ENCODE measurements at regions not wholly inside any gene's neighbourhood (a gene's known extent, or its start where the extent isn't known, plus 50 kb on each side); places are given as distances from the start of the nearest gene placed in this dataset.
A peak's percentile ranks its signal among the peaks of the same experiment; 100 is the strongest.
"Not testable (repeated sequence)": the region's sequence is repeated elsewhere in the genome, so short reads cannot be mapped to it uniquely, and the experiment has no call there.

GRCh38 chrX:13955975-13956374 lies 73.7 kb downstream of the GEMIN8 start:
- POLR2A ChIA-PET = no interaction called here

DNA sequence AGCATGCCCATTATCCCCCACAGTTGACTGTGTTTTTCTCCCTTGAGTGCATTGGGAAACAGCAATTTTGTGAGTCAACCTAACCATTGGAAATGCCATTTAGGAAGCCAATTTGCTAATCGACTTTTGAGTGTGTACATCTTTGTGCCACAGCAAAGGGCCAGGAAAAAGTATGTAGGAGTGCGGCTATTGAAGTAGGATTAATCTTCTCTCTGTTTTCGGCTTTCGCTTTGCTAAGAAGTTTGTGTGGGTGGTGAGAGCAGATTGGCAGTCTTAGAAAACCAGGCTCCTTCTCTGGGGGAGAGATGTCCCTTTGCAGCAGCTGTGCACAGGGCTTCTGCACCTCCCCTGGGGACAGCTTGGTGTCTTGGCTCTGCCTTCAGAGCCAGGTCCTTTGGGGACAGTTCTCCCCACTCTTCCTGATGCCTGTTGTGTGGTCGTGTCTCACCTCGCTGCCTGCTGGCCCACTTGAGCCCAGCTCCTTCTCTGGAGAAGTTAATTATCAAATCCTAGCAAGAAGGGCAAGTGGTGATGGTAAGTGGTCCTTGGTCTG lies 74.5 kb downstream of the GEMIN8 start:
- Mint-ChIP-seq H3K36me3 (ENCODE audit: low read depth) (peaks cover 3% of the 10 kb centered on the region), H3K4me1 (peaks cover 7% of the 10 kb centered on the region), H3K9me3 (ENCODE audit: low read depth) (peaks cover 2% of the 10 kb centered on the region), H3K4me3 (no peak overlapping the region), H3K27ac (no peak overlapping the region), H3K27me3 (peaks cover 8% of the 10 kb centered on the region)
- ATAC-seq = no peak
- intact Hi-C loops (cut with DNase I, micrococcal nuclease) = no loop called here
- no peak for DNase-seq
- POLR2A ChIA-PET = no interaction called here
- CTCF ChIA-PET = no interaction called here

More at GRCh38 chrX:13955975-13956374, 73.7 kb downstream of the GEMIN8 start:
- Mint-ChIP-seq H3K27me3 (peaks cover 8% of the 10 kb centered on the region), H3K36me3 (ENCODE audit: low read depth) (peaks cover 3% of the 10 kb centered on the region), H3K4me3 (no peak overlapping the region), H3K27ac (no peak overlapping the region), H3K9me3 (ENCODE audit: low read depth) (peaks cover 2% of the 10 kb centered on the region), H3K4me1 (peaks cover 7% of the 10 kb centered on the region)
- DNase-seq (no peak), ATAC-seq (no peak)
- intact Hi-C loops (cut with DNase I, micrococcal nuclease) = no loop called here
- CTCF ChIA-PET = no interaction called here

GRCh38 chrX:13952581-13952980 lies 77.1 kb downstream of the GEMIN8 start:
- Mint-ChIP-seq H3K9me3 (ENCODE audit: low read depth) (peaks cover 2% of the 10 kb centered on the region), H3K27me3 (peaks cover 8% of the 10 kb centered on the region), H3K36me3 (ENCODE audit: low read depth) (peaks cover 3% of the 10 kb centered on the region), H3K27ac (no peak overlapping the region), H3K4me1 (peaks cover 4% of the 10 kb centered on the region), H3K4me3 (no peak overlapping the region)
- DNase-seq = no peak
- intact Hi-C loops (cut with DNase I, micrococcal nuclease) = no loop called here
- ChIA-PET POLR2A (no interaction called here), CTCF (no interaction called here)
- ATAC-seq = no peak

DNA sequence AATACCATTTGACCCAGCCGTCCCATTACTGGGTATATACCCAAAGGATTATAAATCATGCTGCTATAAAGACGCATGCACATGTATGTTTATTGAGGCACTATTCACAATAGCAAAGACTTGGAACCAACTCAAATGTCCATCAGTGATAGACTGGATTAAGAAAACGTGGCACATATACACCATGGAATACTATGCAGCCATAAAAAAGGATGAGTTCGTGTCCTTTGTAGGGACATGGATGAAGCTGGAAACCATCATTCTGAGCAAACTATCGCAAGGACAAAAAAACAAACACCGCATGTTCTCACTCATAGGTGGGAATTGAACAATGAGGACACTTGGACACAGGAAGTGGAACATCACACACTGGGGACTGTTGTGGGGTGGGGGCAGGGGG lies 83.5 kb downstream of the GEMIN8 start:
- H3K36me3 Mint-ChIP-seq (ENCODE audit: low read depth); H3K27me3 Mint-ChIP-seq; H3K4me3 Mint-ChIP-seq; intact Hi-C loops (cut with DNase I, micrococcal nuclease); H3K4me1 Mint-ChIP-seq; DNase-seq; H3K9me3 Mint-ChIP-seq (ENCODE audit: low read depth); ATAC-seq; POLR2A ChIA-PET; H3K27ac Mint-ChIP-seq: not testable (repeated sequence)
- CTCF ChIA-PET = interaction anchor here (0.6 kb wide), 1 partner anchor 108 kb away, joined by 3 read pairs; no protein-coding TSS in a partner anchor

- ATAC-seq; H3K4me3 Mint-ChIP-seq; H3K36me3 Mint-ChIP-seq (ENCODE audit: low read depth); intact Hi-C loops (cut with DNase I, micrococcal nuclease); H3K27ac Mint-ChIP-seq; H3K4me1 Mint-ChIP-seq; CTCF ChIA-PET; DNase-seq; H3K27me3 Mint-ChIP-seq; POLR2A ChIA-PET; H3K9me3 Mint-ChIP-seq (ENCODE audit: low read depth): not testable (repeated sequence)
Measured at GRCh38 chrX:13945787-13946186, 83.9 kb downstream of the GEMIN8 start.

DNA sequence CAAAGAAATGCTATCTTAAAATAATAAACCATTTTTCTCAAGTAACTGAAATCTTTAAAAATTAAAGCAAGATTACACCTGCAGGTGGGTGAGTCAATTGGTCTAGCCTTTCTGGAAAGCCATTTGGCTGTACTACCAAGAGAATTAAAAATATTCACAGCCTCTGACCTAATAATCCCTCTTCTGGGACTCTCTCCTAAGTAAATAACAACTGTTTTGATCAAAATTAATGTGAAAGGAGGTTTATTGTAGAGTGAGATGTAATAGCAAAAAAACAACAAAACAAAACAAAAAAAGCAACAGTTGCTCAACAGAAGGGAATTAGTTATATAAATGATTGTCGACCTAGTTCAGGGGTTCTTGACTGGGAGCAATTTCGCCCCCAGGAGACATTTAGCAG lies 89.0 kb downstream of the GEMIN8 start:
- DNase-seq = no peak
- ChIA-PET POLR2A (no interaction called here), CTCF (interaction anchor here (0.6 kb wide), 1 partner anchor 1556 kb away, joined by 3 read pairs; no protein-coding TSS in a partner anchor)
- ATAC-seq = no peak
- H3K4me3 Mint-ChIP-seq = no peak overlapping the region
- H3K4me1 Mint-ChIP-seq = no peaks in the 10 kb centered on the region
- intact Hi-C loops (cut with DNase I, micrococcal nuclease) = no loop called here
- H3K27ac Mint-ChIP-seq = no peak overlapping the region
- H3K36me3 Mint-ChIP-seq (ENCODE audit: low read depth) = no peaks in the 10 kb centered on the region
- peaks cover 25% of the 10 kb centered on the region for H3K27me3 Mint-ChIP-seq
- H3K9me3 Mint-ChIP-seq (ENCODE audit: low read depth) = no peaks in the 10 kb centered on the region

GRCh38 chrX:13939741-13940597 lies 89.7 kb downstream of the GEMIN8 start:
- intact Hi-C loops (cut with DNase I, micrococcal nuclease) = no loop called here
- H3K4me1 Mint-ChIP-seq = no peaks in the 10 kb centered on the region
- H3K27ac Mint-ChIP-seq = no peak overlapping the region
- DNase-seq (no peak), ATAC-seq (no peak)
- CTCF ChIA-PET = interaction anchor here (0.6 kb wide), 1 partner anchor 1556 kb away, joined by 3 read pairs; no protein-coding TSS in a partner anchor
- no peak overlapping the region for H3K4me3 Mint-ChIP-seq
- POLR2A ChIA-PET = interaction anchor here (0.7 kb wide), 1 partner anchor 1551 kb away, joined by 3 read pairs; no protein-coding TSS in a partner anchor
- H3K27me3 Mint-ChIP-seq = peaks cover 25% of the 10 kb centered on the region
- H3K36me3 Mint-ChIP-seq (ENCODE audit: low read depth) = no peaks in the 10 kb centered on the region
- H3K9me3 Mint-ChIP-seq (ENCODE audit: low read depth) = no peaks in the 10 kb centered on the region

GRCh38 chrX:13938829-13939530 lies 90.7 kb downstream of the GEMIN8 start:
- DNase-seq (no peak), ATAC-seq (no peak)
- ChIA-PET CTCF (interaction anchor here (0.6 to 0.7 kb wide), 2 partner anchors 340 to 1489 kb away, joined by 3 to 5 read pairs; no protein-coding TSS in a partner anchor), POLR2A (no interaction called here)
- Mint-ChIP-seq H3K27ac (no peak overlapping the region), H3K4me1 (no peaks in the 10 kb centered on the region), H3K9me3 (ENCODE audit: low read depth) (no peaks in the 10 kb centered on the region), H3K36me3 (ENCODE audit: low read depth) (no peaks in the 10 kb centered on the region), H3K4me3 (no peak overlapping the region), H3K27me3 (peaks cover 24% of the 10 kb centered on the region)
- intact Hi-C loops (cut with DNase I, micrococcal nuclease) = no loop called here

GRCh38 chrX:13938051-13938828 lies 91.5 kb downstream of the GEMIN8 start:
- Mint-ChIP-seq H3K9me3 (ENCODE audit: low read depth) (no peaks in the 10 kb centered on the region), H3K27ac (no peak overlapping the region), H3K4me1 (no peaks in the 10 kb centered on the region), H3K36me3 (ENCODE audit: low read depth) (no peaks in the 10 kb centered on the region), H3K27me3 (peaks cover 22% of the 10 kb centered on the region), H3K4me3 (peak overlapping the region; percentile 48)
- POLR2A ChIA-PET = no interaction called here
- ATAC-seq = no peak
- intact Hi-C loops (cut with DNase I, micrococcal nuclease) = no loop called here
- CTCF ChIA-PET = interaction anchor here (0.6 to 0.7 kb wide), 3 partner anchors 83 to 1489 kb away, joined by 3 to 5 read pairs (median 3); no protein-coding TSS in a partner anchor
- DNase-seq = peak; percentile 13

GRCh38 chrX:13937370-13938050 lies 92.2 kb downstream of the GEMIN8 start:
- intact Hi-C loops (cut with DNase I, micrococcal nuclease) = no loop called here
- no peaks in the 10 kb centered on the region for H3K4me1 Mint-ChIP-seq
- H3K36me3 Mint-ChIP-seq (ENCODE audit: low read depth) = no peaks in the 10 kb centered on the region
- no peak overlapping the region for H3K27ac Mint-ChIP-seq
- H3K27me3 Mint-ChIP-seq = peaks cover 22% of the 10 kb centered on the region
- no peaks in the 10 kb centered on the region for H3K9me3 Mint-ChIP-seq (ENCODE audit: low read depth)
- no peak for ATAC-seq
- POLR2A ChIA-PET = no interaction called here
- CTCF ChIA-PET = no interaction called here
- no peak for DNase-seq
- H3K4me3 Mint-ChIP-seq = peak overlapping the region; percentile 48

Data from activated CD4-positive, alpha-beta T cell treated with anti-CD3 and anti-CD28 coated beads for 36 hours (primary cell).